Panc1 (cell line): ENCODE measurements at regions not wholly inside any gene's neighbourhood (a gene's known extent, or its start where the extent isn't known, plus 50 kb on each side); places are given as distances from the start of the nearest gene placed in this dataset.

Source experiments
- ATAC-seq: fragments of 200-7000 bp; cut with Tn5 transposase; 2 replicates; pipeline ENCODE4 v1.9.1; 2020; ENCODE audit warnings: mild to moderate bottlenecking, moderate library complexity
- BruUV-seq: library from RNA; stranded (reverse); fragments of 400-500 nt; replicated peaks from 2 replicates; lab custom pipeline; 2021; lab: Mats Ljungman, UMichigan
- CTCF ChIA-PET: fragments of 300-600 bp; sonication (Branson Sonifier 250); formaldehyde crosslinking; loops from one replicate; lab custom pipeline; 2022; ENCODE audit warnings: antibody characterized with exemption; lab: Charles Lee
- POLR2A ChIA-PET: fragments of 300-600 bp; sonication (Branson Sonifier 250); formaldehyde crosslinking; loops from one replicate; lab custom pipeline; 2022; ENCODE audit warnings: antibody characterized with exemption; lab: Charles Lee
- DNase-seq: peaks from one replicate; pipeline ENCODE4 v3.0.0-alpha.2; 2010; ENCODE audit warnings: low read depth, low spot score
- H3K27ac ChIP-seq: 2 replicates; pipeline ENCODE4 v1.5.1; 2011; ENCODE audit warnings: mild to moderate bottlenecking, low read length, inconsistent platforms
- H3K27me3 ChIP-seq: fragments of 200-500 bp; sonication (Bioruptor generic); 2 replicates; pipeline ENCODE4 v1.6.0; 2014; ENCODE audit warnings: low read length, inconsistent platforms; ENCODE audit not compliant: control insufficient read depth, insufficient read depth
- H3K36me3 ChIP-seq: fragments of 200-500 bp; sonication (Bioruptor generic); 2 replicates; pipeline ENCODE4 v1.5.1; 2014; ENCODE audit warnings: inconsistent platforms, mild to moderate bottlenecking, low read length, moderate library complexity; ENCODE audit not compliant: control insufficient read depth, insufficient read depth
- H3K4me1 ChIP-seq: 2 replicates; pipeline ENCODE4 v1.5.1; 2011; ENCODE audit warnings: inconsistent platforms, mild to moderate bottlenecking, low read length, moderate library complexity; ENCODE audit not compliant: control insufficient read depth, insufficient read depth
- H3K4me3 ChIP-seq, 2 experiments: 2 replicates each; pipeline ENCODE4 v1.5.1; 2011 to 2012; ENCODE audit warnings: low read depth in 2 of 2, low read length in 2 of 2, mild to moderate bottlenecking in 2 of 2, inconsistent platforms in 1 of 2, moderate library complexity in 1 of 2
- H3K9me3 ChIP-seq: fragments of 200-500 bp; sonication (Bioruptor generic); 2 replicates; pipeline ENCODE4 v1.5.1; 2014; ENCODE audit warnings: low read depth, mild to moderate bottlenecking, inconsistent platforms, low read length, moderate library complexity; ENCODE audit not compliant: control insufficient read depth, insufficient read depth
- POLR2AphosphoS5 ChIP-seq: IDR thresholded peaks from 2 replicates; pipeline ENCODE4 v1.6.1; 2012; ENCODE audit warnings: mild to moderate bottlenecking, low read depth, low read length, moderate library complexity
- SIN3A ChIP-seq: IDR thresholded peaks from 2 replicates; pipeline ENCODE4 v1.6.1; 2012; ENCODE audit warnings: low read depth, mild to moderate bottlenecking, low read length, moderate library complexity, borderline replicate concordance; ENCODE audit not compliant: insufficient read depth
- TCF7L2 ChIP-seq: IDR thresholded peaks from 2 replicates; pipeline ENCODE4 v1.6.1; 2011; ENCODE audit warnings: mild to moderate bottlenecking, low read depth, low read length, inconsistent platforms
- in situ Hi-C: cut with HindIII; loops from 2 replicates; pipeline ENCODE4 v1.10.0; 2016; ENCODE audit warnings: low sequenced_read_pairs, low pct_unique_long_range_greater_than_20kb
- intact Hi-C: fragments of 100-400 bp; cut with micrococcal nuclease; formaldehyde crosslinking; loops from one replicate; pipeline ENCODE4 v1.10.0; 2022; ENCODE audit not compliant: unreplicated experiment
- TF ChIP-seq, protein P1 (sequence below): fragments of 450-650 bp; IDR thresholded peaks from 2 replicates; pipeline ENCODE4 v1.5.1; 2017; ENCODE audit warnings: mild to moderate bottlenecking
- TF ChIP-seq, protein P2 (sequence below), 2 experiments: IDR thresholded peaks; 2 replicates each; pipeline ENCODE4 v1.6.1; 2011 to 2012; ENCODE audit warnings: low read depth in 2 of 2, control low read depth in 1 of 2, low read length in 1 of 2, mild to moderate bottlenecking in 1 of 2, moderate library complexity in 1 of 2; ENCODE audit not compliant: insufficient read depth in 1 of 2

DNA sequence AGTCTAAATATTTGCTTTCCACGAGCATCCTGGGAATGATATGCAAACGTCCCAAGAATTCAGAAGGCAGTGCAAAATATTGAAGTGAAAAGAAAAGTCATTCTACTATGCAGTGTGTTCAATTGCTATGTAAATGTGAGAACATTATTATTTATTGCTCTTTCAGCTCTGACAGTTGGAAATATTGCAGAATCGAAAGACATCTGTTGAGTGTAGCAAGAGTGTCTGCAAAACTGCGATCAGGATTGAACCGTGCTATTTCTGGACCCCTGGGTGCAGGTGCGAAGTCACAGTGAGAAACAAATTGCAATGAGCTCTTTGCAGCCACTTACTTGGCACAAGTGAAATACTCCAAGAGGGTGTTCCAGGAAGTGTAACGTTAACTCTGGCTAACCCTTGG, 566.4 kb downstream of the AJAP1 start:
- intact Hi-C loops, result no loop called here
- DNase-seq, result no peak
- Histone ChIP-seq H3K27ac (no peak overlapping the region), H3K27me3 (peaks cover 2% of the 10 kb centered on the region; the same call in 1 of the 2 replicates), H3K36me3 (no peaks in the 10 kb centered on the region), H3K4me1 (no peaks in the 10 kb centered on the region), H3K9me3 (no peaks in the 10 kb centered on the region), H3K4me3 (no peak overlapping the region)
- ChIA-PET POLR2A (no interaction called here), CTCF (no interaction called here)
- no TSS peak for BruUV-seq
- in situ Hi-C loops, result no loop called here
- no peak for ATAC-seq
- TF ChIP-seq, protein P1, sequence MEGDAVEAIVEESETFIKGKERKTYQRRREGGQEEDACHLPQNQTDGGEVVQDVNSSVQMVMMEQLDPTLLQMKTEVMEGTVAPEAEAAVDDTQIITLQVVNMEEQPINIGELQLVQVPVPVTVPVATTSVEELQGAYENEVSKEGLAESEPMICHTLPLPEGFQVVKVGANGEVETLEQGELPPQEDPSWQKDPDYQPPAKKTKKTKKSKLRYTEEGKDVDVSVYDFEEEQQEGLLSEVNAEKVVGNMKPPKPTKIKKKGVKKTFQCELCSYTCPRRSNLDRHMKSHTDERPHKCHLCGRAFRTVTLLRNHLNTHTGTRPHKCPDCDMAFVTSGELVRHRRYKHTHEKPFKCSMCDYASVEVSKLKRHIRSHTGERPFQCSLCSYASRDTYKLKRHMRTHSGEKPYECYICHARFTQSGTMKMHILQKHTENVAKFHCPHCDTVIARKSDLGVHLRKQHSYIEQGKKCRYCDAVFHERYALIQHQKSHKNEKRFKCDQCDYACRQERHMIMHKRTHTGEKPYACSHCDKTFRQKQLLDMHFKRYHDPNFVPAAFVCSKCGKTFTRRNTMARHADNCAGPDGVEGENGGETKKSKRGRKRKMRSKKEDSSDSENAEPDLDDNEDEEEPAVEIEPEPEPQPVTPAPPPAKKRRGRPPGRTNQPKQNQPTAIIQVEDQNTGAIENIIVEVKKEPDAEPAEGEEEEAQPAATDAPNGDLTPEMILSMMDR, result no peak
- TF ChIP-seq, protein P2, sequence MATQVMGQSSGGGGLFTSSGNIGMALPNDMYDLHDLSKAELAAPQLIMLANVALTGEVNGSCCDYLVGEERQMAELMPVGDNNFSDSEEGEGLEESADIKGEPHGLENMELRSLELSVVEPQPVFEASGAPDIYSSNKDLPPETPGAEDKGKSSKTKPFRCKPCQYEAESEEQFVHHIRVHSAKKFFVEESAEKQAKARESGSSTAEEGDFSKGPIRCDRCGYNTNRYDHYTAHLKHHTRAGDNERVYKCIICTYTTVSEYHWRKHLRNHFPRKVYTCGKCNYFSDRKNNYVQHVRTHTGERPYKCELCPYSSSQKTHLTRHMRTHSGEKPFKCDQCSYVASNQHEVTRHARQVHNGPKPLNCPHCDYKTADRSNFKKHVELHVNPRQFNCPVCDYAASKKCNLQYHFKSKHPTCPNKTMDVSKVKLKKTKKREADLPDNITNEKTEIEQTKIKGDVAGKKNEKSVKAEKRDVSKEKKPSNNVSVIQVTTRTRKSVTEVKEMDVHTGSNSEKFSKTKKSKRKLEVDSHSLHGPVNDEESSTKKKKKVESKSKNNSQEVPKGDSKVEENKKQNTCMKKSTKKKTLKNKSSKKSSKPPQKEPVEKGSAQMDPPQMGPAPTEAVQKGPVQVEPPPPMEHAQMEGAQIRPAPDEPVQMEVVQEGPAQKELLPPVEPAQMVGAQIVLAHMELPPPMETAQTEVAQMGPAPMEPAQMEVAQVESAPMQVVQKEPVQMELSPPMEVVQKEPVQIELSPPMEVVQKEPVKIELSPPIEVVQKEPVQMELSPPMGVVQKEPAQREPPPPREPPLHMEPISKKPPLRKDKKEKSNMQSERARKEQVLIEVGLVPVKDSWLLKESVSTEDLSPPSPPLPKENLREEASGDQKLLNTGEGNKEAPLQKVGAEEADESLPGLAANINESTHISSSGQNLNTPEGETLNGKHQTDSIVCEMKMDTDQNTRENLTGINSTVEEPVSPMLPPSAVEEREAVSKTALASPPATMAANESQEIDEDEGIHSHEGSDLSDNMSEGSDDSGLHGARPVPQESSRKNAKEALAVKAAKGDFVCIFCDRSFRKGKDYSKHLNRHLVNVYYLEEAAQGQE (IDR thresholded peaks at IDR 0.05; ENCODE audit: insufficient read depth in 1 of 2, low read depth in 2 of 2, low read length in 1 of 2), result no peak
- TF ChIP-seq POLR2AphosphoS5, result no peak
- no peak for TF ChIP-seq TCF7L2
- no peak for TF ChIP-seq SIN3A

DNA sequence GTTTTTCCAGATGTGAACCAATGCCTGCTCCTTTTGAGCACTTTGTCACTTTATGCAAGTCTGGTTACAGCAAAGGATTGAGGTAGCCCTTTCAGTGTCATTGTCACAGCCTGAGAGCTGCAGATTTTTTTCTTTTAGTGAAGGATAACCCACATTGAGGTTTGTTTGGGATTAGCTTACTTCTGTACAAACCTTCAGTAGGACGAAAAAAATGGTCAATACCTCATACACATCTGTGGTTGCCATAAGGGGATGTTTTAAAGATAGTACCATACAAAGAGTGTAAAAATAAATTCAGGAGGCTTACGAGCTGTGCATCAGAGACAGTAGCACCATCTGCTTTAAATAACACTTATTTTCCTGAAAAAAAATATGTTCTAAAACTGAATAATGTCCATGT, 566.0 kb downstream of the AJAP1 start:
- no TSS peak for BruUV-seq
- peaks cover 2% of the 10 kb centered on the region; the same call in 1 of the 2 replicates for H3K27me3 ChIP-seq
- H3K27ac ChIP-seq, result no peak overlapping the region
- ChIA-PET CTCF (no interaction called here), POLR2A (no interaction called here)
- H3K4me1 ChIP-seq, result no peaks in the 10 kb centered on the region
- H3K9me3 ChIP-seq, result no peaks in the 10 kb centered on the region
- no peak overlapping the region for H3K4me3 ChIP-seq
- no peak for ATAC-seq
- no peak for DNase-seq
- no peak for TF ChIP-seq POLR2AphosphoS5
- TF ChIP-seq SIN3A, result no peak
- TF ChIP-seq, protein P2 (IDR thresholded peaks at IDR 0.05; ENCODE audit: insufficient read depth in 1 of 2, low read depth in 2 of 2, low read length in 1 of 2), result no peak
- no peak for TF ChIP-seq TCF7L2
- TF ChIP-seq, protein P1, result no peak
- intact Hi-C loops (no loop called here), in situ Hi-C loops (no loop called here)
- no peaks in the 10 kb centered on the region for H3K36me3 ChIP-seq
